ENCODE measurements at regions not wholly inside any gene's neighbourhood (a gene's known extent, or its start where the extent isn't known, plus 50 kb on each side); places are given as distances from the start of the nearest gene placed in this dataset.

GRCh38 chr1:55555956-55556725 lies 341.0 kb upstream of the USP24 start:
- no peak for TF ChIP-seq CTCF (IDR thresholded peaks at IDR 0.05; ENCODE audit: low read depth, low read length, missing control alignments)
- no peak overlapping the region for H3K4me3 ChIP-seq (replicated peaks; ENCODE audit: low read depth, low read length)
- DNase-seq (ENCODE audit: extremely low read depth, low read depth) = no peak

DNA sequence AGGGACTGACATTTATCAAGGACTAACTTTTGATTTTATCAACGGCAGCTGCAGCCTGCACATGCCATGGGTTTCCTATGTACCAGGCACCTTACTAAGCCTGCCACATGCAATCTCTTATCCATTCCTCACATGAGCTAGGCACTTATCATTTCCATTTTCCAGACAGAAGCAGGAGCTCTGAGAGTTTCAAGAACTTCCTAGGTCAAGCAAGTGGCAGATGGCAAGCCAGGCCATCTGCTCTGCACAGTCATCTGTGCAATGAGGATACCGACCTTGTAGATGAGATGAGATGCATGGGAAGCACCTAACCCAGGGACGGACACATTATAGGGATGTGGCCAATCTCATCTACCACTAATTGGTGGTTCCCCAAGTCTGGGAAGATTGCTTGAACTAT lies 339.4 kb upstream of the USP24 start:
- no peak for TF ChIP-seq CTCF (IDR thresholded peaks at IDR 0.05; ENCODE audit: low read depth, low read length, missing control alignments)
- H3K4me3 ChIP-seq (replicated peaks; ENCODE audit: low read depth, low read length) = no peak overlapping the region
- no peak for DNase-seq (ENCODE audit: extremely low read depth, low read depth)

DNA sequence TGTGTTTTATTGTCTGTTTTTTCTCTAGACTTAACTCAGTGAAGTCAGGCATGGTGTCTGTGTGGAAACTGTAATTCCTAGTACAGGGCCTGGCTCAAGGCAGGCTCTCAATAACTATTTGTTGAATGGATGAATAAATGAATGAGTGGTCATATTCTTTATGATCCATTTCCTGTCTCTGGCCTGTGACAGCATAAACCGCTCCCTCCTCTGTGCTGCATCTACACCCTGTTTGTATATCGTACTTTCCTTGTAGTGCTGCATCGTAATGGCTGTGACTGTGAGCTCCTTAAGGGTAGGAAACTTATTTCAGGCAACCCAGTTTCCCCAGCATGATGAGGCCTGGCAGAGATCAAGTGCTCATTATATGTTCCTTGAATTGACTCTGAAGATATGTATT lies 337.5 kb upstream of the USP24 start:
- H3K4me3 ChIP-seq (replicated peaks; ENCODE audit: low read depth, low read length) = no peak overlapping the region
- TF ChIP-seq CTCF (IDR thresholded peaks at IDR 0.05; ENCODE audit: low read depth, low read length, missing control alignments) = no peak

DNA sequence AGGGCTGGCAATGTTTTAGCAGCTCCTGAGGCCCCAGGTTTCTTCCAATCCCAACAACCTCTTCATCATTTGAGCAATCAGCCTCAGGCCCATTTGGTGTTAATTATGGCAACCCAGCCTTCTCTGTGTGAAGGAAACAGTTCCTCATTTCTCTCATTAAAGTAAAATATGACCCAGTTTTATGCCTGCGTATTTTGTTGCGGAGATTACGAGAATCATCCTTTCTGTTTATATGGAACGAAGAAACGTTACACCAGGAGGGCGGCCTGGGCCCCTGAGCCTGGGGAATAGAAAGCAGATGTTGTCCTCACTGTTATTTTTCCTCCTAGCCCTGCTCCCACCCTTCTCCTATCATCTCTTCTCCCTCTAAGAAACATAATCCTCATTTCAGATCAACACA lies 332.2 kb upstream of the USP24 start:
- TF ChIP-seq CTCF (IDR thresholded peaks at IDR 0.05; ENCODE audit: low read depth, low read length, missing control alignments) = no peak
- DNase-seq (ENCODE audit: extremely low read depth, low read depth) = no peak
- no peak overlapping the region for H3K4me3 ChIP-seq (replicated peaks; ENCODE audit: low read depth, low read length)

More for the DNA sequence above, 337.5 kb upstream of the USP24 start:
- DNase-seq (ENCODE audit: extremely low read depth, low read depth) = no peak

- no peak for DNase-seq (ENCODE audit: extremely low read depth, low read depth)
- TF ChIP-seq CTCF (IDR thresholded peaks at IDR 0.05; ENCODE audit: low read depth, low read length, missing control alignments) = no peak
- no peak overlapping the region for H3K4me3 ChIP-seq (replicated peaks; ENCODE audit: low read depth, low read length)
Observed at GRCh38 chr1:55546553-55546952, 331.4 kb upstream of the USP24 start.

- no peak for DNase-seq (ENCODE audit: extremely low read depth, low read depth)
- no peak overlapping the region for H3K4me3 ChIP-seq (replicated peaks; ENCODE audit: low read depth, low read length)
- TF ChIP-seq CTCF (IDR thresholded peaks at IDR 0.05; ENCODE audit: low read depth, low read length, missing control alignments) = no peak
Observed at GRCh38 chr1:55544826-55545225, 329.7 kb upstream of the USP24 start.

Measured in HFF-Myc (cell line).